Stimulated activated CD4-positive, alpha-beta T cell treated with anti-CD3 and anti-CD28 coated beads, Interleukin-15, amount 100 ng/mL, for 24 hours (primary cell): ENCODE measurements at regions not wholly inside any gene's neighbourhood (a gene's known extent, or its start where the extent isn't known, plus 50 kb on each side); places are given as distances from the start of the nearest gene placed in this dataset.
A peak's percentile ranks its signal among the peaks of the same experiment; 100 is the strongest.

ENCODE experiments used
- DNase-seq: peaks from one replicate; pipeline ENCODE4 v3.0.0-alpha.2; 2020

DNA sequence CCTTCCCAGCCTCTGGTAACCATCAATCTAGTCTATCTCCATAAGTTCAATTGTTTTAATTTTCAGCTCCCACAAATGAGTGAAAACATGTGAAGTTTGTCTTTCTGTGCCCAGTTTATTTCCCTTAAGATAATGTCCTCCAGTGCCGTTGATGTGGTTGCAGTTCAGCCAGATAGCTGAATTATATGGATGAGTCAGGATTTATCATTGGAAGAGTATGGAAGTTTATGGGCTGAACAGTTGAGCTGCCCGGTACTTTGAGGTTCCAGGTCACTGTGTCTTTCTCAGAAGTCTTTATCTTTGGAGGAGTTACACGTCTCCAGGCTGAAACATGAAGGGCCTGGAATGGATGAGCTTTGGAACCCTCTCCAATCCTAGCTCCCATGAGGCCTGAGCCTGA lies 120.1 kb downstream of the ASCL4 start:
- DNase-seq, result no peak

DNA sequence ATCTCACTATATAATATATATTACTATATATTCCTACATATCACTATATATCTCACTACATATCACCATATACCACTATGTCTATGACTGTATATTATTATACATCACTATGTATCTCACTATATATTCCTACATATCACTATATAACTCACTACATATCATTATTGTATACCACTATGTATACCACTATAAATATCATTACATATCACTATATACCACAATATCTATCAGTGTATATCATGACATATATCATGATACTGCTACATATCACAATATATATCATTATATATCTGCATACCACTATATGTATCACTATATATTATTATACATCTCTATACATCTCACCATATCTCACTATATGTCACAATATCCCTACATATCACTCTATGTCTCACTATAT lies 121.5 kb downstream of the ASCL4 start:
- no peak for DNase-seq

- DNase-seq, result no peak
Measured at GRCh38 chr12:107900588-107900987, 126.1 kb downstream of the ASCL4 start.

GRCh38 chr12:107903341-107904061 lies 129.0 kb downstream of the ASCL4 start:
- peak; percentile 82 for DNase-seq

DNA sequence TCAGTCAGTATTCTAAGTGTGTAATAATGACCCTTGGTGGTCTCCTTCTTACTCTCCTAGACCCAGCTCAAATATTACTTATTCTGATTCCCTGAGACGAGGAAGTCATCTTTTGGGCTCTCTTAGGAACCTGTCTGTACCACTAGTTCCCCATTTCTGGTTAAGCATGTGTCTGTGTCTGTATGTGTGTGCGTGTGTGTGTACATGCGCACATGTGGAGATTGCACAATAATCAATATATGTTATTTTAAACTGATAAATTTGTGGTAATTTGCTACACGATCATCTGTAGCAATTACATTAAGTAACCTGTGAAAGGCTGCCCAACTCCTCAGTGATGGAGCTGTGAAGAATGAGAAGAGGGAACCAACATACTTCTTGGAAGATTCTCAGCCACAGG lies 132.2 kb downstream of the ASCL4 start:
- no peak for DNase-seq

GRCh38 chr12:107912421-107913004 lies 138.0 kb downstream of the ASCL4 start:
- DNase-seq, result peak; percentile 76

- DNase-seq, result no peak
Measured at GRCh38 chr12:107914460-107914977, 140.0 kb downstream of the ASCL4 start.

DNA sequence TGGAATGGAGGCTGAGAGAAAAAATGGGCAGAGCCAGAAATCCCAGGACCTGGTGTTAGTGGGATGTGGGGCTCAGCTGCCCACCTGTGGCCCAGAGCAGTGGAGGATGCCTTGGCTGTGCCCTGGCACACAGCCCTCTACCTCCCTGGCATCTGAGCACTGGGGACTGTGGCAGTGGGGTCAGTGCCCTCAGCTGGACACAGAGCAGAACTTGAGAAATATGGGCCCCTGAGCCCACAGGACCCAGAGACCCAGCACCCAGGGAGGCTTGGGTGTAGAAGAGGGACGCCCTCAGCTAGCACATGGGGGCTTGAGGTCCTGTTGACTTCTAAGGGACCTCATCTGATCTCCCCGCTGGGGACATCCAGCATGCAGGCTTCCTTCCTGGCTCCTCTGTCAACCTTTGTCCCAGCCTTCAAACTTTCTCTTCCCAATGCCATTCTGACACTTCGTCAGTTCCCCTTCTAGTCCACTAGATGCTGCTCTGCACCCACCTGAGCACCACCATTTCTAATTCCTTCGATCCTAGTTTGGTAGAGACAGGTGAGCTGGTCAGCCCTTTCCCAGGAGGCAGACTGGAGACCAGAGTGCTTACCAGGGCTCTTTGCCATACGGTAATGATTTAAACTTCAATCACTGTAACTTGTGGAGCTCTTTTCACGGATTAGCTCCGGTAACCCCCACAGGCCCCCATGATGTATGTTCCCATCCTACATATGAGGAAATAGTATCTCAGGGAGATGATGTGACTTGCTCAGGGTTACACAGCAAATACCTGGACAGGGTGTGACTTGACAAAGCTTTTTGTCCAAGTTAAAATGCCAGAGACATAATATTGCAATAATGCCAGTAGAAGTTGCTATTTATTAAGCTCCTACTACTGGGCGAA lies 143.7 kb downstream of the ASCL4 start:
- peak; percentile 11 for DNase-seq

DNA sequence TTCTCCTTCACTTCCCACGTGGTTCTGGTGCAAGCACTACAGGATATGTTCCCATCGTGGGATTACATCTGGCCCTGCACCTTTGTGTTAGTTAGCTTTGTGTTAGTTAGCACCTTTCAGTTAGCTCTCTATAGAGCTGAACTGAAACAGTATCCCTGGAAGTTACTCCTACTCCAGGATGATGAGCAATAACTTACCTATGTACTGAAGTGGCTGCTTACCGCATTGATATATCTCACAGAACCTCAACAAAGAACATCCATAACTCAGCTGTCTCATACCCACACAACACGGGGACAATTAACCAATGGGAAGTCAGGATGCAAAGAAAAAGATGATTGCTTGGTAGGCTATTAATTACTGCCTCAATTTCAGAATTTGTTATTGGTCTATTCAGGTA lies 146.6 kb downstream of the ASCL4 start:
- no peak for DNase-seq

GRCh38 chr12:107925125-107925524 lies 150.6 kb downstream of the ASCL4 start:
- DNase-seq, result no peak

DNA sequence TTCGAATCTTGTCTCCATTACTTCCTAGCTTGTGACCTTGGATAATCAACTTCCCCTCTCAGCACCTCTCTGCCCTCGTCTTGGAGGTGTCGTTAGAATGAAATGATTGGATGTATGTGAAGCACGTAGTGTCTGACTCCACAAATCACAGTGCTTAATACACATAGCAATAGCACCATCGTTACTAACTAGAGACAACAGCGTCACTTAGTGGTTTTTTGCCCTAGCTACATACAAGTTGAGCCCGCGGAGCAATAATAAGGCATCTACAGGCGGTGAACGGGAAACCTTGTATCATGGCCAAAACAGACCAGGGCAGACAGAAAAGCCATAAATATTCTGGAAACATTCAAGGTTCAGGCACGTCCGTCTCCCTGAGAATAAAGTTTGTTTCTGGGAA lies 154.9 kb downstream of the ASCL4 start:
- DNase-seq, result no peak

DNA sequence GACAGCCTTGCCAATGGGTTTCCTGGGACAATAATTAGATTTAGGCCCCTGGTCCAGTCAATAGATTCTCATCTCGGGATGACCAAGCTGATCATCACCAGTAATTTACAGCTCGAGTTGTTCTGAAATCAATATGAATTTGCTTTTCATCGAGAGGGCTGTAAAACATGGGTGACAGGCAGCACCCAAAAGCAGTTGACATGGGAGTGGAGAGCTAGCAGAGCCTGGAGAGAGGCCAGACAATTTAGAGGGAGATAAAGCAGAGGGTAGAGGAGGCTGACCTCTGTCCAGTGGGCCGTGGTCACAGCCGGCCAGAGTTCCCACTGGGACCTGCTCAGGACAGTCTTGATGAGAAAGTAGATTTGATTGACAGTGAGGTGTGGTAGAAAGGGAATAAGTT lies 157.3 kb downstream of the ASCL4 start:
- DNase-seq, result no peak

DNA sequence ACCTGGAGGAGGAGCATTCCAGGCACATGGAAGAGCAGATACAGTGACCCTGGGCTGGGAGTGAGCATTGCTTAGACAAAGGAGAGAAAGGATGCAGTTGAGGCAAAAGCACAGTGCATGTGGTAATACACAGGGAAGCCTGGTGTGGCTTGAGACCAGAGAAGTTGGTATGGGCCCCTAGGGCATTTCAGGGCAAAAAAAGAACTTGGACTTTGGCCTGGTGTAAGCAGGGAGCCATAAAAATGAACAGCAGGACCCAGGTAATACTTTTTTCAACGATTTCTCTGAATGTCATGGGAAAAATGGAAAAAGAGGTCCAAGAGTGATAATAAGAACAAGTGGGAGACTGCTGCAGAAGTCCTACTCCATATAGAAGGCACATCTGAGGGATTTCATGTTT lies 163.9 kb downstream of the ASCL4 start:
- no peak for DNase-seq

- DNase-seq, result no peak
Measured at GRCh38 chr12:107948391-107948945, 174.0 kb downstream of the ASCL4 start.

GRCh38 chr12:107951024-107951423 lies 176.5 kb downstream of the ASCL4 start:
- no peak for DNase-seq

DNA sequence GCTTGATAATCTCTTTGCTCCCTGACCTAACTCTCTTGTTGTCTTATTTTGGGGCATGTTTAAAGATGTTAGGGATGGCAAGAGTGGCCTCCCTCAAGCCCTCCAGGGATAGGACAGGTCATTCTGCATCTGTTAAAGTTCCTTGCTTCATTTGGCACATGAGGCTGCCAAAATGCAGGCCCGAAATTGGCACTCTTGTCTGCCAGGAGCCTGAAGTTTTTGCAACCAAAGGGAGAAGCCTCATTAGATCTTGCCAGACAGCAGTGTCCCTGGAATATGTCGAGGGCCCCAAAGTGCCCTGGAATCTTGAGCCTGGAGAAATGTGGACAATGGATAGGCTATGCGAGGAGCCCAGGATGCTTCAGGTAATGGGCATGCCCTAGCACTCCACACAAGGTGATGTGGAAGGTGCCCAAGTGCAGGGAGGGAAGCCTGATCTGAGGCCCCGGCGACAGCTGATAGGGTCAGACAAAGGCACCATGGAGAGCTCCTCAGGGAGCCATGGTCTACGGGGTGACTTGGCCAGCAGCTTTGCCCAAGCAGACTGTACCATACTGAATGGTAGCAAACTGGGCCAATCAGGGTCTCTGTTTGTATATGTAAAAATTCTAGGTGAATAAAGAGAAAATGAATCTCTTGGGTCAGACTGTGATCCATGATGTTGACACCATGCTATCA lies 173.0 kb upstream of the WSCD2 start:
- no peak for DNase-seq

DNA sequence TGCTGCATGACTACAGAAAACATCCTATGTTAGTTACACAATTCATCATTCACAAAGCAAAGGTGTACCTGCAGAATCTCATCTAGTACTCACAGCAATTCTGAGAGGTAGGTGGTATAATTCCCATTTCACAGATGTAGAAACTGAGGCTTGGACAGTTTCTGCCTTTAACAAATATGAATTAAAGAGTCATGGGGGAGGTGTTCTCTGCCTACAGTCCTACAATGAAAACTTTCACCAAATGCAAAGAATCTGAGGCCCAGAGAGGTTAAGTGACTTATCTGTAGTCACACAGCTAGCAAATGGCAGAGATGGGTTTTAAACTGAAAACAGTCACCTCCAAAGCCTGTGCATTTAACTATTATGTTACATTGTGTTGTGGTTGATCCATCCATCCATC lies 171.6 kb upstream of the WSCD2 start:
- no peak for DNase-seq

DNA sequence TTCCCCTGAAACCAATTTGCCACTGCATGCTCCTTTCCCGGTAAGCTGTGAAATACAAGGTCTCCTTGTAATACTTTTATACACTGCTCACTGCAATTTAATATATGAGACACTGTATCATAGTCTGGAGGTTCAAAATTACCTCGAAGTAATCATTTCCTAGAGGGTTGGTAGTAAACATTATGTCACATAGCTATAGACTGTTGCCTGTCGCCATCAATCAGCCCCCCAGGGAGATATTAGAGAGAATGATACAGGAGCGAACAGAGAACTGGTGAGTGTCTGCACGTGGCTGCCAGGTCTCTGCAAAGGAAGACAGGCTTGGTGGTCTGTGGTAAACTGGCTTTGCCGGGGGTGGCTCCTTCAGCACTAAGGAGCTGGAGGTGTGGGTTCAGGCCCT lies 165.5 kb upstream of the WSCD2 start:
- no peak for DNase-seq

- DNase-seq, result no peak
Measured at GRCh38 chr12:107967170-107967569, 161.9 kb upstream of the WSCD2 start.

DNA sequence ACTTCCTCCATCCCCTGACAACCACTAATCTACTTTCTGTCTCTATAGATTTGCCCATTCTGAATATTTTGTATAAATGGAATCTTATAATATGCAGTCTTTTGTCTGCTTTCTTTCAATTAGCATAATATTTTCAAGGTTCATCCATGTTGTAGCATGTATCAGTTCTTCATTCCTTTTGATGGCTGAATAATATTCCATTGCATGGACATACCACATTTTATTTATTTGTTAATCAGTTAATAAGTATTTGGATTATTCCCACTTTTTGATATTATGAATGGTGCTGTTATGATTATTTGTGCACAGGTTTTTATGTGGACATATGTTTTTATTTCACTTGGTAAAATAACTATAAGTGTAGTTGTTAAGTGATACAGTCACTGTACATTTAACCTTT lies 155.1 kb upstream of the WSCD2 start:
- no peak for DNase-seq

GRCh38 chr12:107976331-107976730 lies 152.8 kb upstream of the WSCD2 start:
- DNase-seq, result no peak

- no peak for DNase-seq
Measured at GRCh38 chr12:107978201-107978600, 150.9 kb upstream of the WSCD2 start.

DNA sequence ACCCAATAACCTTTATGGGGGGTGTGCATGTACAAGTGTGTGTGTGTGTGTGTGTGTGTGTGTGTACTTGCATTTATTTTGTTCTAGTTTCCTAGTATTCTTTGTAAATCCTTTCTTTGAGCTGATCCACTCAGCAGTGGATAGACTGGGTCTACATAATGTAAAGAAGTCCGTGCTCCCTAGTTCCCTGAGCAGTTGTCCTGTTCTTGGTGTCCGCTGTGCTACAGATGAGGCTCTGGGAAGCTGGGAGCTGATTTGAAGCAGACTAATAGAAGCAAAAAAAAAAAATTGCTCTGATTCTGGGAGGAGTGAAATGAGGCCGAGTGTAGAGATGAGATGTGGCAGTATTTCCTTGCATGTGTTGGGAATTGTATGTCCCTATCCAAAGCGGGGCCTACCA lies 150.4 kb upstream of the WSCD2 start:
- DNase-seq, result no peak
